ENCODE measurements at regions not wholly inside any gene's neighbourhood (a gene's known extent, or its start where the extent isn't known, plus 50 kb on each side); places are given as distances from the start of the nearest gene placed in this dataset.

- Histone ChIP-seq H3K27me3 (replicated peaks; ENCODE audit: insufficient read depth) (no peaks in the 10 kb centered on the region), H3K4me1 (ENCODE audit: control insufficient read depth in 1 of 2, low read depth in 2 of 2) (no peaks in the 10 kb centered on the region), H3K4me3 (no peak overlapping the region), H3K27ac (no peak overlapping the region), H3K9me3 (no peaks in the 10 kb centered on the region), H3K36me3 (no peaks in the 10 kb centered on the region)
- ATAC-seq (ENCODE audit: insufficient number of reproducible peaks, low FRiP score, low read depth) (no peak), DNase-seq (ENCODE audit: low spot score) (no peak)
- TF ChIP-seq CTCF (IDR thresholded peaks at IDR 0.05) = no peak
These were observed 164.4 kb downstream of the ZNF281 start for GRCh38 chr1:200245473-200245872.

GRCh38 chr1:200243042-200243437, 166.8 kb downstream of the ZNF281 start:
- H3K4me1 ChIP-seq (ENCODE audit: control insufficient read depth in 1 of 2, low read depth in 2 of 2) = no peaks in the 10 kb centered on the region
- DNase-seq (ENCODE audit: low spot score) (no peak), ATAC-seq (ENCODE audit: insufficient number of reproducible peaks, low FRiP score, low read depth) (no peak)
- no peak for TF ChIP-seq CTCF (IDR thresholded peaks at IDR 0.05)
- H3K27ac ChIP-seq = no peak overlapping the region
- H3K4me3 ChIP-seq = no peak overlapping the region
- no peaks in the 10 kb centered on the region for H3K9me3 ChIP-seq
- H3K27me3 ChIP-seq (replicated peaks; ENCODE audit: insufficient read depth) = no peaks in the 10 kb centered on the region
- H3K36me3 ChIP-seq = no peaks in the 10 kb centered on the region

- Histone ChIP-seq H3K27ac (no peak overlapping the region), H3K4me1 (ENCODE audit: control insufficient read depth in 1 of 2, low read depth in 2 of 2) (no peaks in the 10 kb centered on the region), H3K27me3 (replicated peaks; ENCODE audit: insufficient read depth) (no peaks in the 10 kb centered on the region), H3K36me3 (no peaks in the 10 kb centered on the region), H3K9me3 (no peaks in the 10 kb centered on the region), H3K4me3 (no peak overlapping the region)
- TF ChIP-seq CTCF (IDR thresholded peaks at IDR 0.05) = no peak
- ATAC-seq (ENCODE audit: insufficient number of reproducible peaks, low FRiP score, low read depth) = no peak
- DNase-seq (ENCODE audit: low spot score) = no peak
These were observed 167.5 kb downstream of the ZNF281 start for GRCh38 chr1:200242110-200243041.

- Histone ChIP-seq H3K27ac (no peak overlapping the region), H3K4me3 (no peak overlapping the region), H3K9me3 (no peaks in the 10 kb centered on the region), H3K27me3 (replicated peaks; ENCODE audit: insufficient read depth) (no peaks in the 10 kb centered on the region), H3K4me1 (ENCODE audit: control insufficient read depth in 1 of 2, low read depth in 2 of 2) (no peaks in the 10 kb centered on the region), H3K36me3 (no peaks in the 10 kb centered on the region)
- no peak for DNase-seq (ENCODE audit: low spot score)
- no peak for TF ChIP-seq CTCF (IDR thresholded peaks at IDR 0.05)
- ATAC-seq (ENCODE audit: insufficient number of reproducible peaks, low FRiP score, low read depth) = no peak
These were observed 169.2 kb downstream of the ZNF281 start for GRCh38 chr1:200240656-200241055.

GRCh38 chr1:200238311-200238710, 171.5 kb downstream of the ZNF281 start:
- ATAC-seq (ENCODE audit: insufficient number of reproducible peaks, low FRiP score, low read depth) = no peak
- no peaks in the 10 kb centered on the region for H3K9me3 ChIP-seq
- no peaks in the 10 kb centered on the region for H3K36me3 ChIP-seq
- no peak for DNase-seq (ENCODE audit: low spot score)
- no peaks in the 10 kb centered on the region for H3K4me1 ChIP-seq (ENCODE audit: control insufficient read depth in 1 of 2, low read depth in 2 of 2)
- no peak overlapping the region for H3K27ac ChIP-seq
- no peak for TF ChIP-seq CTCF (IDR thresholded peaks at IDR 0.05)
- H3K4me3 ChIP-seq = no peak overlapping the region
- H3K27me3 ChIP-seq (replicated peaks; ENCODE audit: insufficient read depth) = no peaks in the 10 kb centered on the region
